Ishikawa (cell line): ENCODE measurements at regions not wholly inside any gene's neighbourhood (a gene's known extent, or its start where the extent isn't known, plus 50 kb on each side); places are given as distances from the start of the nearest gene placed in this dataset.

Experiments
- CREB1 ChIP-seq: IDR thresholded peaks from 2 replicates; pipeline ENCODE4 v1.6.1; 2012; ENCODE audit warnings: low read depth
- EP300 ChIP-seq: IDR thresholded peaks from 2 replicates; pipeline ENCODE4 v1.6.1; 2012; ENCODE audit warnings: borderline replicate concordance
- TF ChIP-seq, protein P1 (sequence below): IDR thresholded peaks from 2 replicates; pipeline ENCODE4 v1.6.1; 2012; ENCODE audit warnings: low read depth, mild to moderate bottlenecking

GRCh38 chr2:4528773-4529172 lies 825.4 kb downstream of the DCDC2C start:
- no peak for TF ChIP-seq CREB1
- TF ChIP-seq, protein P1, sequence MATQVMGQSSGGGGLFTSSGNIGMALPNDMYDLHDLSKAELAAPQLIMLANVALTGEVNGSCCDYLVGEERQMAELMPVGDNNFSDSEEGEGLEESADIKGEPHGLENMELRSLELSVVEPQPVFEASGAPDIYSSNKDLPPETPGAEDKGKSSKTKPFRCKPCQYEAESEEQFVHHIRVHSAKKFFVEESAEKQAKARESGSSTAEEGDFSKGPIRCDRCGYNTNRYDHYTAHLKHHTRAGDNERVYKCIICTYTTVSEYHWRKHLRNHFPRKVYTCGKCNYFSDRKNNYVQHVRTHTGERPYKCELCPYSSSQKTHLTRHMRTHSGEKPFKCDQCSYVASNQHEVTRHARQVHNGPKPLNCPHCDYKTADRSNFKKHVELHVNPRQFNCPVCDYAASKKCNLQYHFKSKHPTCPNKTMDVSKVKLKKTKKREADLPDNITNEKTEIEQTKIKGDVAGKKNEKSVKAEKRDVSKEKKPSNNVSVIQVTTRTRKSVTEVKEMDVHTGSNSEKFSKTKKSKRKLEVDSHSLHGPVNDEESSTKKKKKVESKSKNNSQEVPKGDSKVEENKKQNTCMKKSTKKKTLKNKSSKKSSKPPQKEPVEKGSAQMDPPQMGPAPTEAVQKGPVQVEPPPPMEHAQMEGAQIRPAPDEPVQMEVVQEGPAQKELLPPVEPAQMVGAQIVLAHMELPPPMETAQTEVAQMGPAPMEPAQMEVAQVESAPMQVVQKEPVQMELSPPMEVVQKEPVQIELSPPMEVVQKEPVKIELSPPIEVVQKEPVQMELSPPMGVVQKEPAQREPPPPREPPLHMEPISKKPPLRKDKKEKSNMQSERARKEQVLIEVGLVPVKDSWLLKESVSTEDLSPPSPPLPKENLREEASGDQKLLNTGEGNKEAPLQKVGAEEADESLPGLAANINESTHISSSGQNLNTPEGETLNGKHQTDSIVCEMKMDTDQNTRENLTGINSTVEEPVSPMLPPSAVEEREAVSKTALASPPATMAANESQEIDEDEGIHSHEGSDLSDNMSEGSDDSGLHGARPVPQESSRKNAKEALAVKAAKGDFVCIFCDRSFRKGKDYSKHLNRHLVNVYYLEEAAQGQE: no peak
- no peak for TF ChIP-seq EP300
